ENCODE measurements at regions not wholly inside any gene's neighbourhood (a gene's known extent, or its start where the extent isn't known, plus 50 kb on each side); places are given as distances from the start of the nearest gene placed in this dataset.
A peak's percentile ranks its signal among the peaks of the same experiment; 100 is the strongest.

GRCh38 chr21:35632711-35633110 is 427.6 kb downstream of the SETD4 start:
- no peaks in the 10 kb centered on the region for H3K27me3 ChIP-seq (ENCODE audit: insufficient read depth, low read length)
- peaks cover 33% of the 10 kb centered on the region for H3K4me1 ChIP-seq (ENCODE audit: control insufficient read depth, insufficient read depth, low read length, unreplicated experiment)
- H3K4me3 ChIP-seq (ENCODE audit: low read depth, low read length) = no peak overlapping the region
- H3K36me3 ChIP-seq (ENCODE audit: insufficient read depth, low read length) = no peaks in the 10 kb centered on the region
- no peak overlapping the region for H2AFZ ChIP-seq (ENCODE audit: low read length, unreplicated experiment)
- H3K27ac ChIP-seq (ENCODE audit: low read depth, low read length) = no peak overlapping the region
- no peaks in the 10 kb centered on the region for H3K79me2 ChIP-seq (ENCODE audit: control insufficient read depth, insufficient read depth, low read length, unreplicated experiment)

GRCh38 chr21:35628316-35628715 is 432.0 kb downstream of the SETD4 start:
- Histone ChIP-seq H3K27me3 (ENCODE audit: insufficient read depth, low read length) (no peaks in the 10 kb centered on the region), H3K79me2 (ENCODE audit: control insufficient read depth, insufficient read depth, low read length, unreplicated experiment) (no peaks in the 10 kb centered on the region), H3K4me1 (ENCODE audit: control insufficient read depth, insufficient read depth, low read length, unreplicated experiment) (no peaks in the 10 kb centered on the region), H3K4me3 (ENCODE audit: low read depth, low read length) (no peak overlapping the region), H3K27ac (ENCODE audit: low read depth, low read length) (no peak overlapping the region), H2AFZ (ENCODE audit: low read length, unreplicated experiment) (no peak overlapping the region), H3K36me3 (ENCODE audit: insufficient read depth, low read length) (no peaks in the 10 kb centered on the region)

- no peak overlapping the region for H3K27ac ChIP-seq (ENCODE audit: low read depth, low read length)
- no peaks in the 10 kb centered on the region for H3K36me3 ChIP-seq (ENCODE audit: insufficient read depth, low read length)
- no peak overlapping the region for H2AFZ ChIP-seq (ENCODE audit: low read length, unreplicated experiment)
- H3K4me3 ChIP-seq (ENCODE audit: low read depth, low read length) = no peak overlapping the region
- H3K79me2 ChIP-seq (ENCODE audit: control insufficient read depth, insufficient read depth, low read length, unreplicated experiment) = no peaks in the 10 kb centered on the region
- H3K27me3 ChIP-seq (ENCODE audit: insufficient read depth, low read length) = no peaks in the 10 kb centered on the region
- H3K4me1 ChIP-seq (ENCODE audit: control insufficient read depth, insufficient read depth, low read length, unreplicated experiment) = no peaks in the 10 kb centered on the region
These were observed 432.9 kb downstream of the SETD4 start for GRCh38 chr21:35627462-35627861.

DNA sequence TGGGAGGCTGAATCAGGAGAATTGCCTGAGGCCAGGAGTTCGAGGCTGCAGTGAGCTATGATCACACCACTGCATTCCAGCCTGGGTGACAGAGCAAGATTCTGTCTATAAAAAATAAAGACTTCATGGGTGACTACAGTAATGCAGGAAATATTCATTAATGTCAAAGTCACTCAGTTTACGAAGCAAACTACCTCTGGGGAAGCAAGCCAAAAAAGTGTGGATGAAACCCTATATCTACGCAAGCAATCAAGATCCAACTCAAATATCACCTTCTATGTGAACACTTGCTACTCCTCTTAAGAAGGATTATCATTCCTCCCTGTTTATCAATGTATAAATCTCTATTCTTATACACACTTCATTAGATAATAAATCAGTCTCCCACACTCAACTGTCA is 434.8 kb downstream of the SETD4 start:
- Histone ChIP-seq H3K27ac (ENCODE audit: low read depth, low read length) (no peak overlapping the region), H3K27me3 (ENCODE audit: insufficient read depth, low read length) (no peaks in the 10 kb centered on the region), H3K4me1 (ENCODE audit: control insufficient read depth, insufficient read depth, low read length, unreplicated experiment) (no peaks in the 10 kb centered on the region), H3K36me3 (ENCODE audit: insufficient read depth, low read length) (no peaks in the 10 kb centered on the region), H3K4me3 (ENCODE audit: low read depth, low read length) (no peak overlapping the region), H2AFZ (ENCODE audit: low read length, unreplicated experiment) (no peak overlapping the region), H3K79me2 (ENCODE audit: control insufficient read depth, insufficient read depth, low read length, unreplicated experiment) (no peaks in the 10 kb centered on the region)

- H3K79me2 ChIP-seq (ENCODE audit: control insufficient read depth, insufficient read depth, low read length, unreplicated experiment) = no peaks in the 10 kb centered on the region
- no peaks in the 10 kb centered on the region for H3K27me3 ChIP-seq (ENCODE audit: insufficient read depth, low read length)
- H3K36me3 ChIP-seq (ENCODE audit: insufficient read depth, low read length) = no peaks in the 10 kb centered on the region
- no peak overlapping the region for H3K27ac ChIP-seq (ENCODE audit: low read depth, low read length)
- H2AFZ ChIP-seq (ENCODE audit: low read length, unreplicated experiment) = no peak overlapping the region
- H3K4me3 ChIP-seq (ENCODE audit: low read depth, low read length) = no peak overlapping the region
- no peaks in the 10 kb centered on the region for H3K4me1 ChIP-seq (ENCODE audit: control insufficient read depth, insufficient read depth, low read length, unreplicated experiment)
These were observed 435.4 kb downstream of the SETD4 start for GRCh38 chr21:35624901-35625300.

GRCh38 chr21:35622612-35623011 is 437.7 kb downstream of the SETD4 start:
- no peaks in the 10 kb centered on the region for H3K36me3 ChIP-seq (ENCODE audit: insufficient read depth, low read length)
- no peak overlapping the region for H3K27ac ChIP-seq (ENCODE audit: low read depth, low read length)
- H2AFZ ChIP-seq (ENCODE audit: low read length, unreplicated experiment) = no peak overlapping the region
- H3K4me1 ChIP-seq (ENCODE audit: control insufficient read depth, insufficient read depth, low read length, unreplicated experiment) = peaks cover 12% of the 10 kb centered on the region
- H3K27me3 ChIP-seq (ENCODE audit: insufficient read depth, low read length) = no peaks in the 10 kb centered on the region
- no peak overlapping the region for H3K4me3 ChIP-seq (ENCODE audit: low read depth, low read length)
- no peaks in the 10 kb centered on the region for H3K79me2 ChIP-seq (ENCODE audit: control insufficient read depth, insufficient read depth, low read length, unreplicated experiment)

GRCh38 chr21:35619184-35619583 is 441.1 kb downstream of the SETD4 start:
- H2AFZ ChIP-seq (ENCODE audit: low read length, unreplicated experiment) = peak overlapping the region; percentile 54

GRCh38 chr21:35617491-35617890 is 442.8 kb downstream of the SETD4 start:
- no peak overlapping the region for H3K4me3 ChIP-seq (ENCODE audit: low read depth, low read length)
- no peaks in the 10 kb centered on the region for H3K36me3 ChIP-seq (ENCODE audit: insufficient read depth, low read length)
- no peaks in the 10 kb centered on the region for H3K27me3 ChIP-seq (ENCODE audit: insufficient read depth, low read length)
- H3K4me1 ChIP-seq (ENCODE audit: control insufficient read depth, insufficient read depth, low read length, unreplicated experiment) = peaks cover 33% of the 10 kb centered on the region
- no peak overlapping the region for H2AFZ ChIP-seq (ENCODE audit: low read length, unreplicated experiment)
- no peak overlapping the region for H3K27ac ChIP-seq (ENCODE audit: low read depth, low read length)
- no peaks in the 10 kb centered on the region for H3K79me2 ChIP-seq (ENCODE audit: control insufficient read depth, insufficient read depth, low read length, unreplicated experiment)

More at GRCh38 chr21:35619184-35619583, 441.1 kb downstream of the SETD4 start:
- Histone ChIP-seq H3K27ac (ENCODE audit: low read depth, low read length) (peak overlapping the region; percentile 25; the same call in 1 of the 2 replicates), H3K4me1 (ENCODE audit: control insufficient read depth, insufficient read depth, low read length, unreplicated experiment) (peaks cover 32% of the 10 kb centered on the region), H3K36me3 (ENCODE audit: insufficient read depth, low read length) (no peaks in the 10 kb centered on the region), H3K4me3 (ENCODE audit: low read depth, low read length) (no peak overlapping the region), H3K27me3 (ENCODE audit: insufficient read depth, low read length) (no peaks in the 10 kb centered on the region), H3K79me2 (ENCODE audit: control insufficient read depth, insufficient read depth, low read length, unreplicated experiment) (no peaks in the 10 kb centered on the region)

DNA sequence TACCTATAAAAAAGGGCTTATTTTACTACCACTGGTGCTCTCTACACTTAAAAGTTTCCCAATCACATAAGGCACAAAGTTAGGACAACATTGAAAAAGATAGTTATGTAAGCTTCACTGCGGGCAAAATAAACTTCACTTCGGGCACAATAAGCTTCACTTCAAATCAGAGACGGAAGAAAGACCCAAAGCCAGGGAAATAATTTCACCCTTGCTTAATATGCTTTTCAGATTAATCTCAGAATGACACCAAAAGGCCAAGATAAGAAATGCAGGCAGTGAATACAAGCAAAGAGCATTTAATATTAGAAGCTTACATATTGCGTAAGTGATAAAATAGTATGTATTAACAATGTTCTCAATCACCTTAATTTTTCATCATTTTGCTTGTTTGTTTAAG is 444.2 kb downstream of the SETD4 start:
- H3K4me3 ChIP-seq (ENCODE audit: low read depth, low read length) = peak overlapping the region; percentile 51
- H3K27me3 ChIP-seq (ENCODE audit: insufficient read depth, low read length) = no peaks in the 10 kb centered on the region
- peaks cover 33% of the 10 kb centered on the region for H3K4me1 ChIP-seq (ENCODE audit: control insufficient read depth, insufficient read depth, low read length, unreplicated experiment)
- H3K79me2 ChIP-seq (ENCODE audit: control insufficient read depth, insufficient read depth, low read length, unreplicated experiment) = no peaks in the 10 kb centered on the region
- peak overlapping the region; percentile 34 for H2AFZ ChIP-seq (ENCODE audit: low read length, unreplicated experiment)
- peak overlapping the region; percentile 80 for H3K27ac ChIP-seq (ENCODE audit: low read depth, low read length)
- H3K36me3 ChIP-seq (ENCODE audit: insufficient read depth, low read length) = no peaks in the 10 kb centered on the region

- H3K4me1 ChIP-seq (ENCODE audit: control insufficient read depth, insufficient read depth, low read length, unreplicated experiment) = peaks cover 33% of the 10 kb centered on the region
- no peaks in the 10 kb centered on the region for H3K36me3 ChIP-seq (ENCODE audit: insufficient read depth, low read length)
- H3K27ac ChIP-seq (ENCODE audit: low read depth, low read length) = peak overlapping the region; percentile 80
- no peaks in the 10 kb centered on the region for H3K79me2 ChIP-seq (ENCODE audit: control insufficient read depth, insufficient read depth, low read length, unreplicated experiment)
- no peak overlapping the region for H2AFZ ChIP-seq (ENCODE audit: low read length, unreplicated experiment)
- H3K27me3 ChIP-seq (ENCODE audit: insufficient read depth, low read length) = no peaks in the 10 kb centered on the region
- H3K4me3 ChIP-seq (ENCODE audit: low read depth, low read length) = no peak overlapping the region
These were observed 445.0 kb downstream of the SETD4 start for GRCh38 chr21:35615325-35615724.

- H3K27me3 ChIP-seq (ENCODE audit: insufficient read depth, low read length) = no peaks in the 10 kb centered on the region
- H3K4me1 ChIP-seq (ENCODE audit: control insufficient read depth, insufficient read depth, low read length, unreplicated experiment) = peaks cover 29% of the 10 kb centered on the region
- peak overlapping the region; percentile 80 for H3K27ac ChIP-seq (ENCODE audit: low read depth, low read length)
- H3K36me3 ChIP-seq (ENCODE audit: insufficient read depth, low read length) = no peaks in the 10 kb centered on the region
- H2AFZ ChIP-seq (ENCODE audit: low read length, unreplicated experiment) = no peak overlapping the region
- H3K4me3 ChIP-seq (ENCODE audit: low read depth, low read length) = no peak overlapping the region
- no peaks in the 10 kb centered on the region for H3K79me2 ChIP-seq (ENCODE audit: control insufficient read depth, insufficient read depth, low read length, unreplicated experiment)
These were observed 445.9 kb downstream of the SETD4 start for GRCh38 chr21:35614396-35614921.

All from ACC112 (cell line).